Colonic mucosa (tissue), 4 donors: ENCODE measurements at regions not wholly inside any gene's neighbourhood (a gene's known extent, or its start where the extent isn't known, plus 50 kb on each side); places are given as distances from the start of the nearest gene placed in this dataset.

Experiments used
- DNase-seq: peaks from one replicate; pipeline ENCODE4 v3.0.0-alpha.2; 2020
- H3K27ac ChIP-seq: fragments of 200-600 bp; one replicate; pipeline ENCODE4 v1.8.0; 2021
- H3K27me3 ChIP-seq: fragments of 200-600 bp; one replicate; pipeline ENCODE4 v1.8.0; 2021
- H3K36me3 ChIP-seq: fragments of 200-600 bp; one replicate; pipeline ENCODE4 v1.8.0; 2021
- H3K4me1 ChIP-seq: fragments of 200-600 bp; one replicate; pipeline ENCODE4 v1.8.0; 2021; ENCODE audit warnings: mild to moderate bottlenecking
- H3K4me3 ChIP-seq: fragments of 200-600 bp; one replicate; pipeline ENCODE4 v1.8.0; 2021
- H3K9ac ChIP-seq, 2 donors: one replicate each; pipeline ENCODE4 v1.7.0; 2013; ENCODE audit warnings: control low read depth in 2 of 2, low read depth in 2 of 2, low read length in 2 of 2
- H3K9me3 ChIP-seq: fragments of 200-600 bp; one replicate; pipeline ENCODE4 v1.8.0; 2021
- CTCF ChIP-seq: fragments of 200-600 bp; IDR thresholded peaks from one replicate; pipeline ENCODE4 v1.8.0; 2022; ENCODE audit warnings: antibody characterized with exemption, mild to moderate bottlenecking
- intact Hi-C: fragments of 100-400 bp; cut with DNase I; formaldehyde crosslinking; loops from one replicate; pipeline ENCODE4 v1.14.1; 2022
- donor health status: healthy.
- donor health status: DM: no; HTN: no; CAD: no.
- donor health status: DM: no; HTN: no; CAD: no.

GRCh38 chr6:90938122-90938521, 351.2 kb upstream of the MAP3K7 start:
- no peaks in the 10 kb centered on the region for H3K27me3 ChIP-seq
- H3K9me3 ChIP-seq = no peaks in the 10 kb centered on the region
- no peaks in the 10 kb centered on the region for H3K36me3 ChIP-seq
- H3K4me3 ChIP-seq = no peak overlapping the region
- H3K9ac ChIP-seq = no peak overlapping the region
- DNase-seq = no peak
- TF ChIP-seq CTCF = no peak
- H3K27ac ChIP-seq = no peak overlapping the region
- intact Hi-C loops = no loop called here
- H3K4me1 ChIP-seq = no peaks in the 10 kb centered on the region

- Histone ChIP-seq H3K4me3 (no peak overlapping the region), H3K27me3 (no peaks in the 10 kb centered on the region), H3K9ac (no peak overlapping the region), H3K4me1 (no peaks in the 10 kb centered on the region), H3K27ac (no peak overlapping the region), H3K36me3 (no peaks in the 10 kb centered on the region), H3K9me3 (no peaks in the 10 kb centered on the region)
- intact Hi-C loops = no loop called here
- TF ChIP-seq CTCF = no peak
- DNase-seq = no peak
Measured at GRCh38 chr6:90936286-90936685, 349.4 kb upstream of the MAP3K7 start.

- TF ChIP-seq CTCF = no peak
- Histone ChIP-seq H3K9me3 (no peaks in the 10 kb centered on the region), H3K27ac (no peak overlapping the region), H3K27me3 (no peaks in the 10 kb centered on the region), H3K4me3 (no peak overlapping the region), H3K9ac (no peak overlapping the region), H3K4me1 (no peaks in the 10 kb centered on the region), H3K36me3 (no peaks in the 10 kb centered on the region)
- DNase-seq = no peak
- intact Hi-C loops = no loop called here
Measured at GRCh38 chr6:90934966-90935365, 348.1 kb upstream of the MAP3K7 start.

- H3K27me3 ChIP-seq = no peaks in the 10 kb centered on the region
- intact Hi-C loops = no loop called here
Measured at GRCh38 chr6:90934081-90934480, 347.2 kb upstream of the MAP3K7 start.

GRCh38 chr6:90932351-90932750, 345.5 kb upstream of the MAP3K7 start:
- Histone ChIP-seq H3K36me3 (no peaks in the 10 kb centered on the region), H3K9me3 (no peaks in the 10 kb centered on the region), H3K4me1 (no peaks in the 10 kb centered on the region), H3K27ac (no peak overlapping the region), H3K9ac (no peak overlapping the region), H3K4me3 (no peak overlapping the region), H3K27me3 (no peaks in the 10 kb centered on the region)
- intact Hi-C loops = no loop called here
- no peak for TF ChIP-seq CTCF
- no peak for DNase-seq

More at GRCh38 chr6:90934081-90934480, 347.2 kb upstream of the MAP3K7 start:
- DNase-seq = no peak
- Histone ChIP-seq H3K36me3 (no peaks in the 10 kb centered on the region), H3K9ac (no peak overlapping the region), H3K27ac (no peak overlapping the region), H3K4me1 (no peaks in the 10 kb centered on the region), H3K4me3 (no peak overlapping the region), H3K9me3 (no peaks in the 10 kb centered on the region)
- TF ChIP-seq CTCF = no peak

GRCh38 chr6:90928051-90928450, 341.2 kb upstream of the MAP3K7 start:
- no peak overlapping the region for H3K4me3 ChIP-seq
- no peaks in the 10 kb centered on the region for H3K36me3 ChIP-seq
- TF ChIP-seq CTCF = no peak
- H3K27ac ChIP-seq = no peak overlapping the region
- no peaks in the 10 kb centered on the region for H3K9me3 ChIP-seq
- H3K4me1 ChIP-seq = no peaks in the 10 kb centered on the region
- H3K27me3 ChIP-seq = no peaks in the 10 kb centered on the region
- intact Hi-C loops = no loop called here
- no peak overlapping the region for H3K9ac ChIP-seq
- no peak for DNase-seq
